ENCODE measurements at regions not wholly inside any gene's neighbourhood (a gene's known extent, or its start where the extent isn't known, plus 50 kb on each side); places are given as distances from the start of the nearest gene placed in this dataset.

DNA sequence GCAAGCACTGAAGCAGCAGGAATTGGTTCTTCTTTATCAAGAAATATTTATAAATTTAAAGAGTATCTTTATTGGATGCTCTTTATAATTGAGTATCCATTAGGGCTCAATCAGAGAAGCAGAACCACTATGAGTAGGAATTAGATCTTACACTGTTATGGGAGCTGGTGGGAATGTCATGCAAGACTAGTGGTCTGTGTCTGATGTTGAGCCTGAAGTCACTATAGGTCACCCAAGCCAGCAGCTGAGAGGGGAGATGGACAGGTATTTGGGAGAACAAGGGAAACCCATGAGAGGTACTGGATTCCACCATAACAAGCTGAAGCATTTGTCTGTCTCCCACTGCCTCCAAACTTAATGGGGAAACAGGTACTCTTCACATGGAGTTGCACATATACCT is 283.7 kb upstream of the BOD1L1 start:
- no peak overlapping the region for H3K9ac ChIP-seq (ENCODE audit: control insufficient read depth, extremely low read depth, insufficient read depth, low read length)
- H4K20me1 ChIP-seq (ENCODE audit: control insufficient read depth, extremely low read depth, insufficient read depth, low read length): no peaks in the 10 kb centered on the region
- no peaks in the 10 kb centered on the region for H3K36me3 ChIP-seq (ENCODE audit: control insufficient read depth in 2 of 2, extremely low read depth in 1 of 2, insufficient read depth in 2 of 2, low read length in 2 of 2)
- H3K27me3 ChIP-seq (ENCODE audit: control insufficient read depth, extremely low read depth, insufficient read depth, low read length): no peaks in the 10 kb centered on the region
- no peak overlapping the region for H3K4me3 ChIP-seq (ENCODE audit: control insufficient read depth in 2 of 3, extremely low read depth in 1 of 3, insufficient read depth in 2 of 3, low read depth in 1 of 3, low read length in 3 of 3)
- no peak for FAIRE-seq
- TF ChIP-seq EZH2 (IDR thresholded peaks at IDR 0.05; ENCODE audit: low read length) (no peak), CTCF (optimal IDR thresholded peaks at IDR 0.05 in 1 of 3, IDR thresholded peaks at IDR 0.05 in 1 of 3, conservative IDR thresholded peaks at IDR 0.05 in 1 of 3; ENCODE audit: extremely low read depth in 1 of 3, insufficient read depth in 2 of 3, low read length in 3 of 3) (no peak)
- no peak overlapping the region for H2AFZ ChIP-seq (ENCODE audit: control insufficient read depth, low read length)
- H3K9me3 ChIP-seq (ENCODE audit: control insufficient read depth, low read depth, low read length): no peaks in the 10 kb centered on the region
- DNase-seq (ENCODE audit: low read depth, low spot score): no peak
- dilution Hi-C loops (cut with MboI; ENCODE audit: extremely low pct_ligation_motif_present, low sequenced_read_pairs): no loop called here
- no peak overlapping the region for H3K27ac ChIP-seq (ENCODE audit: control insufficient read depth, insufficient read depth, low read length)
- no peaks in the 10 kb centered on the region for H3K9me1 ChIP-seq (ENCODE audit: control insufficient read depth, extremely low read depth, insufficient read depth, low read length)
- H3K79me2 ChIP-seq (ENCODE audit: control insufficient read depth, insufficient read depth, low read length): no peaks in the 10 kb centered on the region
- H3K4me2 ChIP-seq (ENCODE audit: control insufficient read depth, extremely low read depth, insufficient read depth, low read depth, low read length): no peak overlapping the region
- H3K4me1 ChIP-seq (ENCODE audit: control insufficient read depth, extremely low read depth, insufficient read depth, low read length): peaks cover 20% of the 10 kb centered on the region

DNA sequence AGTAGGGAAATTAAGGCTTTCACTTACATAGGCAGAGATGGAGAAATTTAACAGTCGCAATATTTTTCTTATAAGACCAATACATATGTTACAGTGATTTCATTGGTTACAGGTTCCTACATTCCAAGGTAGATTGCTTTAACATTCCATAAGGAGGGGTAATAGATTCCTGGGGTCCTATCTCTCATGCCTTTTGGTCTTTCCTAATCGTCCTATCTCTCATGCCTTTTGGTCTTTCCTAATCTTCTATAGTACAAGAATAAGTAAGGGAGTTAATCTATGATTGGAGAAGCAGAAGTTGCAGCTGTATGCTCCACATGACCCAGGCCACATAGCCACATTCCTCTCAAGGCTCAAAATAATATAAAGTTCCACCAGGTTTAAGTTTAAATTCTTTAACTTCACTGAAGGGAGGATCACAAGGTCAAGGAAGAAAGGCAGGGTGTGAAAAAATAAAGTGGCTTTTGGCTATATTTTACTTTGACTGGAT is 285.0 kb upstream of the BOD1L1 start:
- FAIRE-seq (no peak), DNase-seq (ENCODE audit: low read depth, low spot score) (no peak)
- dilution Hi-C loops (cut with MboI; ENCODE audit: extremely low pct_ligation_motif_present, low sequenced_read_pairs): no loop called here

More for the DNA sequence above, 285.0 kb upstream of the BOD1L1 start:
- no peak overlapping the region for H3K4me3 ChIP-seq (ENCODE audit: control insufficient read depth in 2 of 3, extremely low read depth in 1 of 3, insufficient read depth in 2 of 3, low read depth in 1 of 3, low read length in 3 of 3)
- H3K9me3 ChIP-seq (ENCODE audit: control insufficient read depth, low read depth, low read length): no peaks in the 10 kb centered on the region
- no peaks in the 10 kb centered on the region for H3K79me2 ChIP-seq (ENCODE audit: control insufficient read depth, insufficient read depth, low read length)
- H2AFZ ChIP-seq (ENCODE audit: control insufficient read depth, low read length): no peak overlapping the region
- no peak overlapping the region for H3K27ac ChIP-seq (ENCODE audit: control insufficient read depth, insufficient read depth, low read length)
- no peaks in the 10 kb centered on the region for H3K27me3 ChIP-seq (ENCODE audit: control insufficient read depth, extremely low read depth, insufficient read depth, low read length)
- no peak for TF ChIP-seq EZH2 (IDR thresholded peaks at IDR 0.05; ENCODE audit: low read length)
- TF ChIP-seq CTCF (optimal IDR thresholded peaks at IDR 0.05 in 1 of 3, IDR thresholded peaks at IDR 0.05 in 1 of 3, conservative IDR thresholded peaks at IDR 0.05 in 1 of 3; ENCODE audit: extremely low read depth in 1 of 3, insufficient read depth in 2 of 3, low read length in 3 of 3): no peak
- H3K4me1 ChIP-seq (ENCODE audit: control insufficient read depth, extremely low read depth, insufficient read depth, low read length): peaks cover 14% of the 10 kb centered on the region
- H3K9me1 ChIP-seq (ENCODE audit: control insufficient read depth, extremely low read depth, insufficient read depth, low read length): no peaks in the 10 kb centered on the region
- no peak overlapping the region for H3K4me2 ChIP-seq (ENCODE audit: control insufficient read depth, extremely low read depth, insufficient read depth, low read depth, low read length)
- H4K20me1 ChIP-seq (ENCODE audit: control insufficient read depth, extremely low read depth, insufficient read depth, low read length): no peaks in the 10 kb centered on the region
- no peak overlapping the region for H3K9ac ChIP-seq (ENCODE audit: control insufficient read depth, extremely low read depth, insufficient read depth, low read length)
- H3K36me3 ChIP-seq (ENCODE audit: control insufficient read depth in 2 of 2, extremely low read depth in 1 of 2, insufficient read depth in 2 of 2, low read length in 2 of 2): no peaks in the 10 kb centered on the region
